Astrocyte (in vitro differentiated cells and primary cell): ENCODE measurements at regions not wholly inside any gene's neighbourhood (a gene's known extent, or its start where the extent isn't known, plus 50 kb on each side); places are given as distances from the start of the nearest gene placed in this dataset.

ENCODE experiments used
- DNase-seq: peaks from one replicate; pipeline ENCODE4 v3.0.0-alpha.2; 2010; ENCODE audit warnings: low read depth
- FAIRE-seq: peaks from 2 replicates; lab custom pipeline; 2011; peaks lifted over from hg19 to GRCh38; lab: Jason Lieb, UNC
- H2AFZ ChIP-seq: 2 replicates; pipeline ENCODE4 v1.6.0; 2012; ENCODE audit warnings: low read depth, low read length, inconsistent platforms
- H3K27ac ChIP-seq: 2 replicates; pipeline ENCODE4 v1.5.1; 2011; ENCODE audit warnings: low read depth, low read length, inconsistent platforms
- H3K27me3 ChIP-seq: 2 replicates; pipeline ENCODE4 v1.6.0; 2011; ENCODE audit warnings: low read length, inconsistent platforms; ENCODE audit not compliant: insufficient read depth
- H3K36me3 ChIP-seq: 2 replicates; pipeline ENCODE4 v1.5.1; 2011; ENCODE audit warnings: low read length, inconsistent platforms; ENCODE audit not compliant: insufficient read depth
- H3K4me1 ChIP-seq: 2 replicates; pipeline ENCODE4 v1.5.1; 2011; ENCODE audit warnings: low read length, inconsistent platforms; ENCODE audit not compliant: insufficient read depth
- H3K4me2 ChIP-seq: 2 replicates; pipeline ENCODE4 v1.6.0; 2012; ENCODE audit warnings: low read length, inconsistent platforms
- H3K4me3 ChIP-seq: 2 replicates; pipeline ENCODE4 v1.5.1; 2011; ENCODE audit warnings: low read depth, mild to moderate bottlenecking, low read length, inconsistent platforms; ENCODE audit not compliant: insufficient read depth
- H3K79me2 ChIP-seq: 2 replicates; pipeline ENCODE4 v1.6.0; 2012; ENCODE audit warnings: mild to moderate bottlenecking, low read length, inconsistent platforms; ENCODE audit not compliant: insufficient read depth
- H3K9ac ChIP-seq: 2 replicates; pipeline ENCODE4 v1.6.0; 2012; ENCODE audit warnings: mild to moderate bottlenecking, low read length, inconsistent platforms
- H3K9me3 ChIP-seq: 2 replicates; pipeline ENCODE4 v1.5.1; 2012; ENCODE audit warnings: low read depth, mild to moderate bottlenecking, low read length, inconsistent platforms; ENCODE audit not compliant: insufficient read depth
- H4K20me1 ChIP-seq: 2 replicates; pipeline ENCODE4 v1.6.0; 2012; ENCODE audit warnings: low read length, inconsistent platforms; ENCODE audit not compliant: insufficient read depth
- H3K27ac Mint-ChIP-seq: one replicate; pipeline ENCODE4 v1.8.0; 2021; ENCODE audit warnings: mild to moderate bottlenecking, mixed read lengths; ENCODE audit not compliant: unreplicated experiment
- H3K27me3 Mint-ChIP-seq: one replicate; pipeline ENCODE4 v1.8.0; 2021; ENCODE audit warnings: low read depth, mixed read lengths; ENCODE audit not compliant: unreplicated experiment
- H3K36me3 Mint-ChIP-seq: one replicate; pipeline ENCODE4 v1.8.0; 2021; ENCODE audit warnings: low read depth, mixed read lengths; ENCODE audit not compliant: unreplicated experiment
- H3K4me1 Mint-ChIP-seq: one replicate; pipeline ENCODE4 v1.8.0; 2021; ENCODE audit warnings: low read depth, mixed read lengths; ENCODE audit not compliant: unreplicated experiment
- H3K4me3 Mint-ChIP-seq: one replicate; pipeline ENCODE4 v1.8.0; 2021; ENCODE audit warnings: mild to moderate bottlenecking, moderate library complexity, mixed read lengths; ENCODE audit not compliant: unreplicated experiment
- H3K9me3 Mint-ChIP-seq: one replicate; pipeline ENCODE4 v1.8.0; 2021; ENCODE audit warnings: mild to moderate bottlenecking, mixed read lengths; ENCODE audit not compliant: unreplicated experiment
- CTCF ChIP-seq: IDR thresholded peaks from 2 replicates; pipeline ENCODE4 v1.5.1; 2011; ENCODE audit warnings: low read depth, mild to moderate bottlenecking, inconsistent platforms, low read length, moderate library complexity; ENCODE audit not compliant: insufficient read depth
- EZH2 ChIP-seq: IDR thresholded peaks from 2 replicates; pipeline ENCODE4 v1.6.1; 2012; ENCODE audit warnings: mild to moderate bottlenecking, low read length, inconsistent platforms; ENCODE audit not compliant: insufficient read depth

- no peak for DNase-seq
- Histone ChIP-seq H3K4me3 (no peak overlapping the region), H3K79me2 (no peaks in the 10 kb centered on the region), H3K4me2 (no peak overlapping the region), H3K36me3 (no peaks in the 10 kb centered on the region), H3K27ac (no peak overlapping the region), H4K20me1 (no peaks in the 10 kb centered on the region), H3K27me3 (no peaks in the 10 kb centered on the region), H3K4me1 (no peaks in the 10 kb centered on the region), H3K9ac (no peak overlapping the region), H3K9me3 (peaks cover 14% of the 10 kb centered on the region), H2AFZ (no peak overlapping the region)
- Mint-ChIP-seq H3K4me1 (no peaks in the 10 kb centered on the region), H3K4me3 (no peak overlapping the region), H3K27ac (no peak overlapping the region), H3K36me3 (no peaks in the 10 kb centered on the region), H3K27me3 (peaks cover 13% of the 10 kb centered on the region), H3K9me3 (peaks cover 7% of the 10 kb centered on the region)
- TF ChIP-seq EZH2: no peak
- no peak for TF ChIP-seq CTCF
- FAIRE-seq: no peak
Observed at GRCh38 chr22:49608660-49609059, 219.0 kb downstream of the BRD1 start.

- Histone ChIP-seq H3K79me2 (no peaks in the 10 kb centered on the region), H3K4me3 (no peak overlapping the region), H3K27me3 (no peaks in the 10 kb centered on the region), H2AFZ (no peak overlapping the region), H3K9me3 (peaks cover 17% of the 10 kb centered on the region), H3K27ac (no peak overlapping the region), H3K36me3 (no peaks in the 10 kb centered on the region), H3K4me1 (no peaks in the 10 kb centered on the region), H3K4me2 (no peak overlapping the region), H3K9ac (no peak overlapping the region), H4K20me1 (no peaks in the 10 kb centered on the region)
- Mint-ChIP-seq H3K27ac (no peak overlapping the region), H3K36me3 (no peaks in the 10 kb centered on the region), H3K4me3 (no peak overlapping the region), H3K9me3 (peaks cover 7% of the 10 kb centered on the region), H3K4me1 (no peaks in the 10 kb centered on the region), H3K27me3 (peaks cover 10% of the 10 kb centered on the region)
- FAIRE-seq (no peak), DNase-seq (no peak)
- no peak for TF ChIP-seq EZH2
- TF ChIP-seq CTCF: no peak
Observed at GRCh38 chr22:49608228-49608627, 219.4 kb downstream of the BRD1 start.

- Mint-ChIP-seq H3K4me3 (no peak overlapping the region), H3K36me3 (no peaks in the 10 kb centered on the region), H3K4me1 (no peaks in the 10 kb centered on the region), H3K27me3 (peaks cover 7% of the 10 kb centered on the region), H3K9me3 (peaks cover 7% of the 10 kb centered on the region), H3K27ac (no peak overlapping the region)
- FAIRE-seq (no peak), DNase-seq (no peak)
- Histone ChIP-seq H3K4me1 (no peaks in the 10 kb centered on the region), H3K27me3 (no peaks in the 10 kb centered on the region), H3K27ac (no peak overlapping the region), H3K79me2 (no peaks in the 10 kb centered on the region), H3K4me3 (no peak overlapping the region), H3K4me2 (no peak overlapping the region), H3K9ac (no peak overlapping the region), H3K9me3 (peaks cover 15% of the 10 kb centered on the region), H2AFZ (no peak overlapping the region), H4K20me1 (no peaks in the 10 kb centered on the region), H3K36me3 (no peaks in the 10 kb centered on the region)
- TF ChIP-seq CTCF (no peak), EZH2 (no peak)
Observed at GRCh38 chr22:49607821-49608220, 219.9 kb downstream of the BRD1 start.
